ENCODE measurements at regions not wholly inside any gene's neighbourhood (a gene's known extent, or its start where the extent isn't known, plus 50 kb on each side); places are given as distances from the start of the nearest gene placed in this dataset.

DNA sequence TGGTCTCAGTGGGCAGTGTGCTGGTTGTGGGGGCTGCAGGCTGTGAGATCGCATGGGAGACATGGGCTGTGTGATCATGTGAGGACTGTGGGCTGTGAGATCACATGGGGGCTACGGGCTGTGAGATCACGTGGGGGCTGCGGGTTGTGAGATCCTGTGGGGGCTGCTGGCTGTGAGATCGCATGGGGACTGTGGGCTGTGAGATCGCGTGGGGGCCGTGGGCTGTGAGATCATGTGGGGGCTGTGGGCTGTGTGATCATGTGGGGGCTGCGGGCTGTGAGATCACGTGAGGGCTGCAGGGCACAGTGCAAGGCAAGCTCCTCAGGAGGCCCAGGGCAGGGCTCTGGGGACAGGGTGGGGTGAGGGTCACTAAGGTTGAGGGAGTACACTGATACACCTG lies 140.5 kb upstream of the CST7 start:
- Histone ChIP-seq H3K4me3 (ENCODE audit: insufficient read length, low read depth) (no peak overlapping the region), H3K36me3 (ENCODE audit: insufficient read depth, insufficient read length, low read length) (no peaks in the 10 kb centered on the region), H3K4me1 (ENCODE audit: insufficient read depth, insufficient read length) (no peaks in the 10 kb centered on the region), H3K9ac (ENCODE audit: insufficient read length, low read depth) (no peak overlapping the region), H3K27me3 (ENCODE audit: insufficient read depth, insufficient read length) (no peaks in the 10 kb centered on the region), H3K9me3 (ENCODE audit: insufficient read depth, low read length) (no peaks in the 10 kb centered on the region)
- TF ChIP-seq SUZ12 (IDR thresholded peaks at IDR 0.05; ENCODE audit: extremely low read depth, insufficient read depth, insufficient read length) (no peak), ZNF274 (IDR thresholded peaks at IDR 0.05; ENCODE audit: low read depth, low read length) (no peak), YY1 (IDR thresholded peaks at IDR 0.05; ENCODE audit: insufficient read depth, insufficient read length) (no peak)
- no peak for DNase-seq (ENCODE audit: low read depth, low spot score)

GRCh38 chr20:24809606-24810005 lies 139.5 kb upstream of the CST7 start:
- Histone ChIP-seq H3K4me1 (ENCODE audit: insufficient read depth, insufficient read length) (no peaks in the 10 kb centered on the region), H3K9ac (ENCODE audit: insufficient read length, low read depth) (no peak overlapping the region), H3K4me3 (ENCODE audit: insufficient read length, low read depth) (no peak overlapping the region), H3K36me3 (ENCODE audit: insufficient read depth, insufficient read length, low read length) (no peaks in the 10 kb centered on the region), H3K9me3 (ENCODE audit: insufficient read depth, low read length) (no peaks in the 10 kb centered on the region), H3K27me3 (ENCODE audit: insufficient read depth, insufficient read length) (no peaks in the 10 kb centered on the region)
- no peak for DNase-seq (ENCODE audit: low read depth, low spot score)
- TF ChIP-seq YY1 (IDR thresholded peaks at IDR 0.05; ENCODE audit: insufficient read depth, insufficient read length) (no peak), SUZ12 (IDR thresholded peaks at IDR 0.05; ENCODE audit: extremely low read depth, insufficient read depth, insufficient read length) (no peak), ZNF274 (IDR thresholded peaks at IDR 0.05; ENCODE audit: low read depth, low read length) (no peak)

GRCh38 chr20:24810676-24811407 lies 138.2 kb upstream of the CST7 start:
- Histone ChIP-seq H3K9me3 (ENCODE audit: insufficient read depth, low read length) (no peaks in the 10 kb centered on the region), H3K4me3 (ENCODE audit: insufficient read length, low read depth) (no peak overlapping the region), H3K4me1 (ENCODE audit: insufficient read depth, insufficient read length) (no peaks in the 10 kb centered on the region), H3K27me3 (ENCODE audit: insufficient read depth, insufficient read length) (no peaks in the 10 kb centered on the region), H3K36me3 (ENCODE audit: insufficient read depth, insufficient read length, low read length) (no peaks in the 10 kb centered on the region), H3K9ac (ENCODE audit: insufficient read length, low read depth) (no peak overlapping the region)
- no peak for DNase-seq (ENCODE audit: low read depth, low spot score)
- no peak for TF ChIP-seq SUZ12 (IDR thresholded peaks at IDR 0.05; ENCODE audit: extremely low read depth, insufficient read depth, insufficient read length)
- TF ChIP-seq YY1 (IDR thresholded peaks at IDR 0.05; ENCODE audit: insufficient read depth, insufficient read length): no peak
- no peak for TF ChIP-seq ZNF274 (IDR thresholded peaks at IDR 0.05; ENCODE audit: low read depth, low read length)

DNA sequence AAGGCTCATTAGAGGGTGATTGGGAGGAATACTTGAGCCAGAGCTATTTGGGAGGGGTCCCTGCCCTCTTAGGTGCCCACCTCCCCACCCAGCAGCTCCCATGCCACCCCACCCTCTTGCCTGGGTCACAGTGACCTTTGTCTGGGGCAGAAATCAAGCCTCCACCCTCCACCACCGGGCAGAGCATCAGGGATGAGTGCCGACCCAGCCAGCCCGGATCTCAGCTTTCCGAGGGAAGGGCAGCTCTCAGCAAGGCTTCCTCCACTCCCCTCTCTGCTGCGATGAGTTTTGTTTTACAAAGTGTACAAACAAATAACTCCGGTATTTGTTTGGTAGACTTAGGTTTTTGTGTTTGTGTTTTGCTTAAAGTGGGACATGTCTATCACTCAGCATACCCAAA lies 136.7 kb upstream of the CST7 start:
- no peak overlapping the region for H3K4me3 ChIP-seq (ENCODE audit: insufficient read length, low read depth)
- no peak overlapping the region for H3K9ac ChIP-seq (ENCODE audit: insufficient read length, low read depth)
- no peaks in the 10 kb centered on the region for H3K36me3 ChIP-seq (ENCODE audit: insufficient read depth, insufficient read length, low read length)
- no peaks in the 10 kb centered on the region for H3K9me3 ChIP-seq (ENCODE audit: insufficient read depth, low read length)
- TF ChIP-seq YY1 (IDR thresholded peaks at IDR 0.05; ENCODE audit: insufficient read depth, insufficient read length): no peak
- no peak for TF ChIP-seq ZNF274 (IDR thresholded peaks at IDR 0.05; ENCODE audit: low read depth, low read length)
- TF ChIP-seq SUZ12 (IDR thresholded peaks at IDR 0.05; ENCODE audit: extremely low read depth, insufficient read depth, insufficient read length): no peak
- no peaks in the 10 kb centered on the region for H3K4me1 ChIP-seq (ENCODE audit: insufficient read depth, insufficient read length)
- no peaks in the 10 kb centered on the region for H3K27me3 ChIP-seq (ENCODE audit: insufficient read depth, insufficient read length)
- DNase-seq (ENCODE audit: low read depth, low spot score): no peak

- Histone ChIP-seq H3K4me3 (ENCODE audit: insufficient read length, low read depth) (no peak overlapping the region), H3K36me3 (ENCODE audit: insufficient read depth, insufficient read length, low read length) (no peaks in the 10 kb centered on the region), H3K4me1 (ENCODE audit: insufficient read depth, insufficient read length) (no peaks in the 10 kb centered on the region), H3K27me3 (ENCODE audit: insufficient read depth, insufficient read length) (no peaks in the 10 kb centered on the region), H3K9me3 (ENCODE audit: insufficient read depth, low read length) (no peaks in the 10 kb centered on the region), H3K9ac (ENCODE audit: insufficient read length, low read depth) (no peak overlapping the region)
- no peak for DNase-seq (ENCODE audit: low read depth, low spot score)
- no peak for TF ChIP-seq SUZ12 (IDR thresholded peaks at IDR 0.05; ENCODE audit: extremely low read depth, insufficient read depth, insufficient read length)
- TF ChIP-seq YY1 (IDR thresholded peaks at IDR 0.05; ENCODE audit: insufficient read depth, insufficient read length): no peak
- no peak for TF ChIP-seq ZNF274 (IDR thresholded peaks at IDR 0.05; ENCODE audit: low read depth, low read length)
These were observed 136.0 kb upstream of the CST7 start for GRCh38 chr20:24813080-24813479.

- DNase-seq (ENCODE audit: low read depth, low spot score): no peak
- no peaks in the 10 kb centered on the region for H3K4me1 ChIP-seq (ENCODE audit: insufficient read depth, insufficient read length)
- no peaks in the 10 kb centered on the region for H3K27me3 ChIP-seq (ENCODE audit: insufficient read depth, insufficient read length)
- H3K36me3 ChIP-seq (ENCODE audit: insufficient read depth, insufficient read length, low read length): no peaks in the 10 kb centered on the region
- no peak overlapping the region for H3K4me3 ChIP-seq (ENCODE audit: insufficient read length, low read depth)
- H3K9ac ChIP-seq (ENCODE audit: insufficient read length, low read depth): no peak overlapping the region
- no peaks in the 10 kb centered on the region for H3K9me3 ChIP-seq (ENCODE audit: insufficient read depth, low read length)
- TF ChIP-seq SUZ12 (IDR thresholded peaks at IDR 0.05; ENCODE audit: extremely low read depth, insufficient read depth, insufficient read length): no peak
- TF ChIP-seq YY1 (IDR thresholded peaks at IDR 0.05; ENCODE audit: insufficient read depth, insufficient read length): no peak
- TF ChIP-seq ZNF274 (IDR thresholded peaks at IDR 0.05; ENCODE audit: low read depth, low read length): no peak
These were observed 135.6 kb upstream of the CST7 start for GRCh38 chr20:24813496-24813895.

- Histone ChIP-seq H3K27me3 (ENCODE audit: insufficient read depth, insufficient read length) (no peaks in the 10 kb centered on the region), H3K36me3 (ENCODE audit: insufficient read depth, insufficient read length, low read length) (no peaks in the 10 kb centered on the region), H3K4me1 (ENCODE audit: insufficient read depth, insufficient read length) (no peaks in the 10 kb centered on the region), H3K9me3 (ENCODE audit: insufficient read depth, low read length) (no peaks in the 10 kb centered on the region), H3K9ac (ENCODE audit: insufficient read length, low read depth) (no peak overlapping the region), H3K4me3 (ENCODE audit: insufficient read length, low read depth) (no peak overlapping the region)
- no peak for TF ChIP-seq SUZ12 (IDR thresholded peaks at IDR 0.05; ENCODE audit: extremely low read depth, insufficient read depth, insufficient read length)
- no peak for TF ChIP-seq YY1 (IDR thresholded peaks at IDR 0.05; ENCODE audit: insufficient read depth, insufficient read length)
- TF ChIP-seq ZNF274 (IDR thresholded peaks at IDR 0.05; ENCODE audit: low read depth, low read length): no peak
- DNase-seq (ENCODE audit: low read depth, low spot score): no peak
These were observed 135.1 kb upstream of the CST7 start for GRCh38 chr20:24813936-24814335.

All from NT2/D1 (cell line).